GM19455 (cell line): ENCODE measurements at regions not wholly inside any gene's neighbourhood (a gene's known extent, or its start where the extent isn't known, plus 50 kb on each side); places are given as distances from the start of the nearest gene placed in this dataset.

Experiments
- ATAC-seq: cut with Tn5 transposase; IDR thresholded peaks from one replicate; pipeline ENCODE4 v1.9.1; 2021; ENCODE audit not compliant: unreplicated experiment

DNA sequence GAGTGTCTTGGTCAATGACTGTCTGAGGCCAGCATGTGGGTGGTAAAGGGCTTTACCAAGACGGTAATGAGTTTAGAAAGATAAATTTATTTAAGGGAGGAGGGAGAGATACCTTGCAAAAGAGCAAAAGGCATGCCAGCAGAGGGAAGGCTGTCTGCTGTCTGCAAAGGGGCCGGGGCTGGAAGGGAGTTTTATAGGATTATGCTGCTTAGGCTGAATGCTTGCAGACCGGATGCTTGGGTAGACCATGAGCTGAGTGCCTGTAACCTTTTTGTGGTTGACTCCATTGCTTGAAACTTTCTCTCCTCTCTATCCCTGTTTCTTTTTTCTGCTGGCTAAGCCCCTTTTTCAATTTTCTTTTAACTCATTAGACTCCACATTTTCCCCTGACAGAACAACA, 1543.0 kb downstream of the OTOL1 start:
- no peak for ATAC-seq

DNA sequence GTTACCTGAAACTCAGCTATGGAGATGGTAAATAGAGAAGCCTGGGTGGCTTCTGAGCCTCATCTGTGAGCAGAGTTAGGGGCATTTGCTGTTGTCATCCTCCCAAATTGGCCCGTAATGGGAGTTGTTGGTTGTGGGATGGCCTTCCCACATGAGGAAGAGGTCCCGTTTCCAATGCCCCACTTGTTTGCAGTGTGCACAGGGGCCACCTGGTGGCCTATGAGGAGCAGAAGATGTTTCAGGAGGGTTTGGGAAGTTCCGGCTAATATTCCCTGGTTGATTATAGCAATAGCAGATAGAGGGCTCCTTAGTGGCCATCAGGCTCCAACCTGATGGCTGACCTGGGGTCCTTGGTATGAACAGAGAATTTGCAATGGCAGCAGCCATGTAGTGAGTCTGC, 1546.5 kb downstream of the OTOL1 start:
- no peak for ATAC-seq

DNA sequence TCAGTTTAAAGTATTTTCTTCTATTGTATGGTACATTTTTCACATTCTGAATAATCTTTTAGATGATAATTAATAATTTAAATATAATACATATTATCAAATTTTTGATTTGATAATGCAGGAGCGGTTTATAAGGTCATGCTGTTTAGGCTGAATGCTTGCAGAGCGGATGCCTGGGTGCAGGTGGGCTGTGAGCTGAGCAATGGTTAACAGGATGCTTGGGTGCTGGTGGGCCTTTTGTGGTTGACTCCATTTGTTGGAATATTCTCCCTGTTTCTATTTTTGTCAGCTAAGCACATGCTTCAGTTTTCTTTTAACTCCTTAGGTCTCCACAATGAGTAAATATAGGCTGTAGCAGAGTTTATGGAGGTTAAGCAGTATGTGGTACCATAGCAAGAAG, 1549.3 kb downstream of the OTOL1 start:
- no peak for ATAC-seq

DNA sequence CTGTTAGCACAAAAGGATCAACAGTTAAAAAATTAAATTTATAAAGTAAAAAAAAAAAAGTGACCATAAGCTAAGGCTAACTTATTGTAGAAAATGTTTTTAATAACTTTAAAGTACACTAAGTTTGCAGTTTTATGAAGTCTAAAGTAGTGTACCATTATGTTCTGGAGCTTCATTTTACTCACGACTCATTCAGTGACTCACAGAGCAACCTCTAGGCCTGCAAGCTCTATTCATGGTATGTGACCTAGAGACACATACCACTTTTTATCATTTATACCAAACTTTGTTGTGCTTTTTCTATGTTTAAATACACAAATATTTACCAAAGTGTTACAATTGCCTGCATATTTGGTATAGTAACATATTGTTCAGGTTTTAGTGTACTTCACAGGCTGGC, 1552.3 kb downstream of the OTOL1 start:
- no peak for ATAC-seq

DNA sequence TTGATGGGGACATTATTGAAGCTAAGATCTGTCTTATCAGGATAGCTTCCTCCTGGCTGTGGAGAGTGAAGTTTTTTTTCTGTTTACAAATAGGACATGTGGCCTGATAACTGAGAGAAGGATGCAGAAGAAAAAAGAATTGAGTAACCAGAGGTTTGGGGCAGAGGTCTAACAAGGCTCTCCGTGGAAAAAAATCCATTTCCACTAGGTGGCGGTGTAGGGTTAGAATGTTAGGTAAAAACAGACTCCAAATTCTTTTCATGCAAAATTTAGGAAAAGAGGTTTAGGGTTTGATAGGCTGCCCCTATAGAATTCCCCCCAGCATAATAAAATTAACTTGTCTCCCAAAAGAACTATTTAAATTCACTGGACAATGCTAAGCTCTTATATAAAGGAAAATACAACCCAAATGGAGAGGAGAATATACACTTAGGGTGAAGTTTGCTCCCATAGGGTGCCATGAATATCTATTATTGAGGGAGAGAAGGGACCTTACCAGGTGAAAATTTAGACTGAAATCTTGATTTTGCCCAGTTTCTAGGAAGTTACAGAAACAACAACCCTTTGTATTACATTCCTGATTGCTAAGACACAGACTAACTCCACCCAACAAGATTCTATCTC, 1560.4 kb downstream of the OTOL1 start:
- no peak for ATAC-seq

DNA sequence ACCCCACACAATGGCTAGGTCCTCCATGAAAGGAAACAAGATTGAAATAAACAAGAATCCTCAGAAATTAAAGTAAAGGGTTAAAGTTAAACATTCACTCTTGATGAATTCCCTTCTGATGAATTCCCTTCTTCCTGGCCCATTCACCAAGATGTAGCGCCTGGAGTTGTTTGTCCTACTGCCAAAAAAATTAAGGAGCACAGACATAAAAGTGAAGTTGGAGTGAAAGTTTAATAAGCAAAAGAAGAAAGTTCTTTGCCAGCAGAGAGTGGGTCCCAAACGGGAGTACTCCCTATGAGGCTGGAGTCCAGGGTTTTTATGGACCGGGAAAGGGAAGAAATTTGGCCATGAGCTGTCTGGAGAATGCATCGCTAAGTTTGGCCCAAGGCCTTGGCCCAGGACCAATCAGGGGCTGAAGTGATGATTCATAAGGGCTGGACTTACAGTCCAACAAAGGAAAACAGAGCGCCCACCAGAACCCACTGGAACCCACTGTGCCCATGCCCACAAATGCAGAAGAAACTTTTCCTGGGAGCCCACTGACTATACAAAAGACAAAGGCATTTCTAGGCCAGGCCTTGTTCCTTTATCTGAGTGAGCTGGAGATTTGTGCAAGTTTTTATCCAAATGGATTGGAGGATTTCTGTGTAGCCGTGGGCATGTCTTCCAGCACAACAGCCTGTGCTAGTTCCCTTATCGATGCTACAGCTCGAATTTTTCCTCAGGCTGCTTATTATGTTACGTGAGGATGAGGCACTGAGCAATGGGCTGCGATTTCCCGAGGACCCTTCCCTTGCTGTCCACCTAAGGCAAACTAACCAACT, 1561.6 kb downstream of the OTOL1 start:
- no peak for ATAC-seq

DNA sequence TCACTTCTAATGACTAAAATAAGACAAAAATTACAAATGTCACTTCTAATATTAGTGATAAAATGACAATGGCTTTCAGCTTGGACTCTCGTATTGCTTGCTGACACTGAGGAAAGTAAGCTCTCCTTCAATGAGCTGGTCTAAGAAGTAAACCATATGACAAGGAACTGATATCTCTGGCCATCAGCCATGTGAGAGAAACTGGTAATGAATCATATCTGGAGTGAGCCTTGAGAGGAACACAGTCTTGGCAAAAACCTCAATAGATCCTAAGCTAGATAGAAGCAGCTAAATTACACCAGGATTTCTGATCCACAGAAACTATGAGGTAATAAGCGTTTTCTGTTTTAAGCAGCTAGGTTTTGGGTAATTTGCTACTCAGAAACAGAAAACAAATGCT, 1575.1 kb downstream of the OTOL1 start:
- no peak for ATAC-seq
